AG10803 (cell line): ENCODE measurements at regions not wholly inside any gene's neighbourhood (a gene's known extent, or its start where the extent isn't known, plus 50 kb on each side); places are given as distances from the start of the nearest gene placed in this dataset.

Experiments used
- DNase-seq: peaks from one replicate; pipeline ENCODE4 v3.0.0; 2010; ENCODE audit warnings: low read depth
- H3K4me3 ChIP-seq: 2 replicates; pipeline ENCODE4 v1.5.1; 2011; ENCODE audit warnings: mild to moderate bottlenecking, low read length, control low read depth
- TF ChIP-seq, protein P1 (sequence below): conservative IDR thresholded peaks from 2 replicates; pipeline ENCODE4 v1.5.1; 2011; ENCODE audit warnings: mild to moderate bottlenecking, low read length, control low read depth, inconsistent platforms

DNA sequence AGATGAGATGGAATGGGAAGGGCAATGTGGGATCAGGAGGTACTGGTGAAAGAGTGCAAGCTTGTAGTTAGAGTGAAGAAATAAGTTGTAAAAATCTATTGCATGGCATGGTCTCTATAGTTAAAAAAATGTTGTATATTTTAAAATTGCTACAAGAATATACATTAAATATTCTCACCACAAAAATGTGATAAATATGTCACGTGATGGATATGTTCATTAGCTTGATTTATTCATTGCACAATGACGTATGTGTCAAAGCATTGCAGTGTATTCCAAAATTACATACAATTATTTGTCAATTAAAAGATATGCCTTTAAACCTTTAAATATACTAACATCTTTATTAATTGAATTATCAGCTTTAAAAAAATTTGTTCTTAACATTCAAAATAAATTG, 1607.1 kb downstream of the REEP3 start:
- H3K4me3 ChIP-seq, result no peak overlapping the region
- TF ChIP-seq, protein P1, sequence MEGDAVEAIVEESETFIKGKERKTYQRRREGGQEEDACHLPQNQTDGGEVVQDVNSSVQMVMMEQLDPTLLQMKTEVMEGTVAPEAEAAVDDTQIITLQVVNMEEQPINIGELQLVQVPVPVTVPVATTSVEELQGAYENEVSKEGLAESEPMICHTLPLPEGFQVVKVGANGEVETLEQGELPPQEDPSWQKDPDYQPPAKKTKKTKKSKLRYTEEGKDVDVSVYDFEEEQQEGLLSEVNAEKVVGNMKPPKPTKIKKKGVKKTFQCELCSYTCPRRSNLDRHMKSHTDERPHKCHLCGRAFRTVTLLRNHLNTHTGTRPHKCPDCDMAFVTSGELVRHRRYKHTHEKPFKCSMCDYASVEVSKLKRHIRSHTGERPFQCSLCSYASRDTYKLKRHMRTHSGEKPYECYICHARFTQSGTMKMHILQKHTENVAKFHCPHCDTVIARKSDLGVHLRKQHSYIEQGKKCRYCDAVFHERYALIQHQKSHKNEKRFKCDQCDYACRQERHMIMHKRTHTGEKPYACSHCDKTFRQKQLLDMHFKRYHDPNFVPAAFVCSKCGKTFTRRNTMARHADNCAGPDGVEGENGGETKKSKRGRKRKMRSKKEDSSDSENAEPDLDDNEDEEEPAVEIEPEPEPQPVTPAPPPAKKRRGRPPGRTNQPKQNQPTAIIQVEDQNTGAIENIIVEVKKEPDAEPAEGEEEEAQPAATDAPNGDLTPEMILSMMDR, result no peak
- no peak for DNase-seq

DNA sequence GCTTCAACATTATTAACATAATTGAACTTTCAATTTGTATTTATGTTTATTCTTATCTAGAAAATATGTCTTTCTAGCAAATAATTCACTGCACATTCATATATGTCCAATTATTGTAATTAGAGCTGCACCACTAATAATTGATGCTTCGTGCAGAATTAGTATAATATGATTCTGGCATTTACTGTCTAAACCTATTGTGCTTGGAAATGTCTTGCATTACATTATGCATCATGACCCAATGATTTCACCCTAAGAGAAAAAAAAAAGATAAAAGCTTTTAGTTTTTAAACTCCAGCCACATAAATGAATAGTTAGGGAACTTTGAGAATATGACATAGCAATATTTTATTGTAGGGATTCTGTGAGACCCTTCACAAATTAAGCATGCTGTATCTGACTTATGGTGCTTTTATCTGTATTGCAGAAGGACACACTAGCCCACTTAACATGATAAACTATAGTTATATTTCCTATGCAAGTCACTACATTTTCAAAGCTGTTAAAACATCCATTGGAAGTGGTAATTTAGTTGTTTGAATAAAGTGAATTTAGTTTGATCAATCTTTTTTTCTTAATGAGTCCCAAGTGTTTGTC, 1609.1 kb downstream of the REEP3 start:
- DNase-seq, result no peak
- TF ChIP-seq, protein P1, result no peak
- H3K4me3 ChIP-seq, result no peak overlapping the region

DNA sequence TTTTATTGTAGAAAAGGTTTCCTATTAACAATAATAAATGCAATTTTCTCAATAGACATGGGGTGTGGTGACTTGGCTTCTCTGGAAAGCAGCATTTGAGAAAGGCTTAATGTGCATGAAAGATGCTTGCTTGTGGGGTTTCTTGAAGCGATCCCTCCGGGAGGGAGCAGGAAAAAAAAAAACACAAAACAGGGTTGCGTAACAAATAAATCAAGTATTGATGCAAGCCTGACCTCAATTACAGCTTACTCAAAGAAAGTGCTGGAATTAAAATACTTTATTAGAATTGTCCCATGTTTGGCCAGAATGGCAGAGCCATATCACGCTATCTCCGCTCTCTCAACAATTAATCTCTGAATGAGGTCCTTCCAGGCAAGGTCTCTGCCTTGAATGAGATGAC, 1612.5 kb downstream of the REEP3 start:
- TF ChIP-seq, protein P1, result no peak
- H3K4me3 ChIP-seq, result no peak overlapping the region
- no peak for DNase-seq

DNA sequence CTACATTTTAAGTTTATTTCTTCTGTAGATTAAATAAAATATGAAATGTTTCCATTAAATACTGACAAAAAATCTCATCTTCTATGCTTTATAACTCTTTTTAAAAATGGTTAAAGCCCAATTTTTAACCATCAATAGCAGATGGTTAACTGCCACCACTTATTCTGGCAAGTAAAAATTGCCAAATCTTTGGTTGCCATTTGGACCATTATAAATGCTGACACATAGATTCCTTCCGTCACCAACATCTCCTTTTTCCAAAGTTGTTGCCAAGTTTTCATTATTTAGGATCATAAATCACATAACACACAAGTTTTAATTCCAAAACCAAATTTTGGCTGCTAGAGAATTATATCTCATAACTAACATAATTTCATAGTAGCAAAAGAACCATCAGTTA, 1614.3 kb downstream of the REEP3 start:
- TF ChIP-seq, protein P1, result no peak
- H3K4me3 ChIP-seq, result no peak overlapping the region
- DNase-seq, result no peak

DNA sequence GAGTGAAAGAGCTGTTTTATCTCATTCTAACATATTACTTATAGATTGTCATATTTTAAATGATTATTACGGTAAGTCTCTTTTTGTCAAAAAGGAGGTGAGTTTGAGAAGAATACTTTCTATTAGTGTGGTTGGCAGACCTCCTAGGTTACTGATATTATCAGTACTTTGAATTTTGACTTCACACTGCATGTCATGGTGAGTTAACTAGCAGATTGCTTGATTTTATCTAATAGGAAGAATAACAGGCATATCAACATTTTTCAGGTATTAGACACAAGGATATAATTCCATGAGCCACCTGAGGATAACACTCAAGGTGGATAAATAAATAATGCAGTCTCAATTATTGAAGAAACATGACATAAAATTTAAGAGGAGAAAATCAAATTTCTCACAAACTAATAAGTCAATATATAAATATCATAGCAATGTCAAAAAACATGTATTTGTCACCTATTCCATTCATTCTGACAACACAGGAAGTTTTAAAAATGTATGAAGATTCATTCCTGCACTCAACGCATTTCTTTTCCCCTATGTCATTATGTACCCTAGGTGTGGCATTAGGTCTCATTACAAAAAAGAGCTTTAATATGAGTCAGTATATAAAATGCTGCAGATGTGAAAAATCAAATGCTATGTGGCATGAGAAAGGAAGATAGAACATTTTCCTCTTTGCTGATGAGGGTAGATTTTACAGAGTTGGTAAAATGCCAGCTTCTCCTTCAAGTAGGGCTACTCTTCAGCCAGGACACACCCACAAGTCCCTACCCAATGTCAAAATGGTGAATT, 1621.6 kb downstream of the REEP3 start:
- TF ChIP-seq, protein P1, result no peak
- DNase-seq, result no peak
- no peak overlapping the region for H3K4me3 ChIP-seq

DNA sequence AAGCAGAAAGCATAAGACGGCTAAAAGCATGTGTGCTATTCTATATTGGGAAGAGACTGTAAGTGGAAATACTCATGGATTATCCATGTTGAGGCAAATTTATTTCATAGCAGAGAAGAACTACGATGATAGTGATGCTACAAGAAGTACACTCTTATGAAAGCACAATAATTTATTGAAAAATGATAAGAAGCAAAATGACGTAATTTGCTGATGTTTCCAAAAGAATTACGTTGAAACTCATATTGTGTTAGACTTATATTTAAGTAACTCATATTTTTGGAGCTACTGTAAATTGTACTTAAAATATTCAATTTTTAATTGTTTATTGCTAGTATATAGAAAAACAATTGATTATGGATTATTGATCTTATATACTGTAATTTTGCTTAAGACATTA, 1622.5 kb downstream of the REEP3 start:
- H3K4me3 ChIP-seq, result no peak overlapping the region
- TF ChIP-seq, protein P1, result no peak
- no peak for DNase-seq

DNA sequence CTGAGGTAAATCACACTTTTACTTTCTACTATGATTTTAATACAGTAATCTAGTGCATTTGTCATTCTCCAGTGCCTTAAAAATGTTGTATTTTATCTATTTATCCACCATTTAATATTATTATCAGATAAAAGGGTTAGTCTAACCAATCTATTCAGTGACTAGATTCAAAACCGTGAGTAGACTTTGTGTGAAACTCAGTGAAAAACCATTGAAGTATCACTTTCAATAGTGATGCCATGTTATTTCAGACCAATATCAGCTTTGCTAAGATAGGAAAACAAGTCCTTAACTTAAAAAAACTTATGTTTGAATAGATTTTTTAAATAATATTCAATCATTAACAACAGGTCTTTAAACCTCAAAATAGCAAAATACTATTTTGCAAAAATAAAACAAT, 1628.7 kb downstream of the REEP3 start:
- TF ChIP-seq, protein P1, result no peak
- no peak overlapping the region for H3K4me3 ChIP-seq
- DNase-seq, result no peak
